RPMI8226 (cell line): ENCODE measurements at regions not wholly inside any gene's neighbourhood (a gene's known extent, or its start where the extent isn't known, plus 50 kb on each side); places are given as distances from the start of the nearest gene placed in this dataset.
A peak's percentile ranks its signal among the peaks of the same experiment; 100 is the strongest.
"Not testable (repeated sequence)": the region's sequence is repeated elsewhere in the genome, so short reads cannot be mapped to it uniquely, and the experiment has no call there.

ENCODE experiments used
- DNase-seq: peaks from one replicate; pipeline ENCODE4 v3.0.0-alpha.2; 2015

DNA sequence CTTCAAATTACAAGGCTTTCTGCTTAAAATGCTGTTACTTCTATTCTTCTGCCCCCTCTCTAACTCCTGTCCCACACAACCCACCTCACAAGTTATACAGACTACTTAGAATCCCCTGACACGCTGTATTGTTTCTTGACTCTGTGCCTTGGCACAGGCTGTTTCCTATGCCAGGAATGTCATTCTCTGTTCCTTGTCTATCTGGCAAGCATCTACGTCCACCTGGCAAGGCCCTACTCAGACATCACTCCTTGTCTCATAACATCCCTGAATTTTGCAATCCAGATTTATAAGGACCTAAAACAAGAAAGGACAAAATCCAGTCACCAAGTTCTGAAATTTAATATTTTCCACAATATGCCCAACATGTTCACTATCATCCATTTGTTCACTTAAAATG, 182.0 kb upstream of the CHRM3 start:
- DNase-seq, result no peak

DNA sequence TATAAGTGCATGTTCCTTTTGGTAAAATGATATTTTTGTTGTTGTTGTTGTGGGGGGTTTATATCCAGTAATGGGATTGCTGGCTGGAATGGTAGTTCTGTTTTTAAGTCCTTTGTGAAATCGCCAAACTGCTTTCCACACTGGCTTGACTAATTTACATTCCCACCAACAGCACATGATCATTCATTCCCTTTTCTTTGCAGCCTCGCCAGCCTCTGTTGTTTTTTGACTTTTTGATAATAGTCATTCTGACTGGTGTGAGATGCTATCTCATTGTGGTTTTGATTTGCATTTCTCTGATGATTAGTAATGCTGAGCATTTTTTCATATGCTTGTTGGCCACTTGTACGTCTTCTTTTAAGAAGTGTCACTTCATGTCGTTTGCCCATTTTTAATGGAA, 188.5 kb upstream of the CHRM3 start:
- no peak for DNase-seq

GRCh38 chr1:239189998-239190512, 196.3 kb upstream of the CHRM3 start:
- DNase-seq, result no peak

GRCh38 chr1:239186487-239186886, 199.9 kb upstream of the CHRM3 start:
- DNase-seq, result no peak

- DNase-seq, result no peak
These were observed 201.1 kb upstream of the CHRM3 start for GRCh38 chr1:239185245-239185619.

- no peak for DNase-seq
These were observed 201.7 kb upstream of the CHRM3 start for GRCh38 chr1:239184561-239185244.

- DNase-seq, result no peak
These were observed 207.4 kb upstream of the CHRM3 start for GRCh38 chr1:239178961-239179360.

DNA sequence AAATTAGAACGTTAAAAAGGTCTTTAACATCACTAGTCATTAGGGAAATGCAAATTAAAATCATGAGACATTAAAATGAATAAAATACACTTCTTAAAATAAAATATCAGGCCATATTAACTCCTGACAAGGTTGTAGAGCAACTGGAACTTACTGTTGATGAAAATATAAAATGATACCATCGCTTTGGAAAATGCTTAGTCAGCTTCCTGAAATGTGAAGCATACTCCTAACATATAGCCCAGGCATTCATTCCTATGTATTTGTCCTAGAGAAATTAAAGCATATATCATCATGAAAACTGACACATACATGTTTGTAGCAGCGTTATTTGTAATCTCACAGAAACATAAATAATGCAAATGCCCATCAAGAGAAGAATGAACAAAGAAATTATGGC, 211.5 kb upstream of the CHRM3 start:
- DNase-seq, result no peak

DNA sequence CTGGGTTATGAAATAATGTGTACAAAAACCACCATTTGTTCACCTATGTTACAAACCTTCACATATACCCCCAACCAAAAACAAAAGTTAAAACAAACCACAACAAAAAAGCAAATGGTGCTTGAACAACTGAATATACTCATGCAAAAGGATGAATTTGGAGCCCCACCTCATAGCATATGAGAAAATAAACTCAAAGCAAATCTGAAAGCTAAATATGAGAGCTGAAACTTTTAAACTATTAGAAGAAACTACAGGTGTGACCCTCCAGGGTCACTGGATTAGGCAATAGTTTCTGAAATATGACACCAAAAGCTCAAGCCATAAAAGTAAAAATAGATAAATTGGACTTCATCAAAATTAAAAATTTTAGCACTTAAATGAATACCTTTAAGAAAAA, 215.5 kb upstream of the CHRM3 start:
- no peak for DNase-seq

GRCh38 chr1:239169276-239169675, 217.1 kb upstream of the CHRM3 start:
- DNase-seq, result no peak

DNA sequence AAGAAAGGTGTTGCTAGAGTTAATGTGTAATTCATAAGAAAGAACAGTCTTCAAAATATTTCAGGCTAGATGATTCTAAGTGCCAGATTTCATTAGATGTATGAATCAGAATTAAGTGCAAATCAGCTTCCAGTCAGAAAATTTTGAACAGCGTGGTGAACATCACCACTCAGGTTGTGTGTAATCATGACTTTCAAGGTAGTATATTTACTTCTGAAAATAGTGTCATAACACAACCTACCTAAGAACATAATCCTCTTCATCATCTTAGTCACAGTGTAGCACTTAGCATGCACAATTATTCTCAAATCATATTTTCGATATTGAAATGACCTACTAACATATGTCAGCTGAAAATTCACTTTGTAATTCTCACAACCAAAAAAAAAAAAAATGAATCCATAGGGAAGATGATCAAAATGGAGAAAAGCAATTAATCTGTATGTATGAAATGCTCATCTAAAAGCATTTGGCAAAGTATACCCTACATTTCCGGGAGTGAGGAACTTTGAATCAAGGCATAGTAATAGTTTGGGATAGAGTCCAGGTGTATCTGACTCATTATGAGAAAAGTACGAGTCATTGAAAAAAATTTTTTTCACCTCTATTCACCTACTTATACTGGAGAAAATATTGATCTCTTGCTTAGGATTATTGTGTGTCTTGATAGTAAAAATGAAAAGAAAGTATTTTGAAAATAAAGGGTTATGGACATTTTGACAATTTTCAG, 221.8 kb upstream of the CHRM3 start:
- no peak for DNase-seq

DNA sequence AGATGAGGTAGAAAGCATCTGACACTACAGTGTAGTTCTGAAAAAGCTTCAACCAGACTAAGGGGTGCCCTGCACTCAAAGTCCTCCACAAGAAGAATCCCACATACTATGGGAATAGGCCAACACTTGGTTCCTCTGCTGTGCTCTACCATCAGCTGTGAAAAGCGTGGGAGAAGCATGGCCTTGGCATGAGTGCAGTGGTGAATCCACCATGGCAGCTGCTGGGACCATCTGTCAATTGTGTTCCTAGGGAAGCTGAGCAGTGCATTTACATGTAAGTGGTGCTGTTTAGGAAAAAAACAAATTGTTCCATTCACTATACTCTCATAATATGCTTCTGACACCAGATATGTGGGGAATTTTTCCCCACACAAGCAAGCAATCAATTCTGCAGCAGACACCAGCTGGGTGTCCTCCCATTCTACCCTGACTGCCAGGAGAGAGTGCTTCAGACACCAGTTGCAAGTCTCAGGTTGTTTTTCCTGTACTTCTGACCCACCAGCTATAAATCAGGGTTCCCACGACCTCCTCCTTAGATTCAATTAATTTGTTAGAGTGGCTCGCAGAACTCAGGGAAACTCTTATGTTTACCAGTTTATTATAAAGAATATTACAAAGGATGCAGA, 230.8 kb upstream of the CHRM3 start:
- DNase-seq, result no peak

DNA sequence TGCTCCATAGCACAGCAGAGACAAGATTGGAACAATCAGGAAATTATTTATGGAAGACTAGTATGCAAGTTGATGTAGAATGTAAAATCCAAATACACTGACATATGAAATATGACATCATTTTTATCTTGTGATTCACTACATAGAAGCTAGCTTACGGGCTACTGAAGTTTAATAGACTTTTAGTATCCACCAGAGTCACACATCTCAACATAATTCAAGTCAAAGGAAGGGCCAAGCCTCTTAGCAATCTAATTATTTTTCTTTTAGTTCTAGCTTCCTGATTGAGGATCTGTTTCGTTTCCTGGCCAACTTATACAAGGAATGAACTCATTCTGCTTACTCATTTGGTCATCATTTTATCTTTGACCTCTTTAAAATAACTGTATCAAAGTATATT, 234.4 kb upstream of the CHRM3 start:
- DNase-seq, result no peak

DNA sequence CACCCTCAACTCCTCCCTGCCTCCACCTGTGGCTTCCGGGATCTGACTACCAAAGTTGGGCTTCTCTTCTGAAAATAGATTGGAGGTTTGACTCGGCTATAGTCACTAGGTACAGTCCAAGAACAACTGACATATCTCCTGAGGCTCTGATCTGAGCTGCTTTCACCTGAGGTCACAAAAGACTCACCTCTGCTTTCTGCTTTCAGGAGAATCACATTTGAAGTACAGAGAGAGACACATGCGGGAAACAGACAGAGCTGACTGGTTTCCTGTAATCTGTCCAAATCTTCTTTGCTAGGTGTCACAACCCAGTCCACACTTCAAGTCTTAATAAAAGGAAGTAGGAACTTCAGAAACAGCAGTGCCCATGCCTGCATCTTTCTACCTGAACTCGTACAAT, 245.4 kb upstream of the CHRM3 start:
- peak; percentile 51 for DNase-seq

GRCh38 chr1:239139801-239140200, 246.6 kb upstream of the CHRM3 start:
- DNase-seq, result no peak

- DNase-seq, result no peak
These were observed 257.8 kb upstream of the CHRM3 start for GRCh38 chr1:239128541-239128940.

GRCh38 chr1:239126884-239127283, 259.5 kb upstream of the CHRM3 start:
- no peak for DNase-seq

DNA sequence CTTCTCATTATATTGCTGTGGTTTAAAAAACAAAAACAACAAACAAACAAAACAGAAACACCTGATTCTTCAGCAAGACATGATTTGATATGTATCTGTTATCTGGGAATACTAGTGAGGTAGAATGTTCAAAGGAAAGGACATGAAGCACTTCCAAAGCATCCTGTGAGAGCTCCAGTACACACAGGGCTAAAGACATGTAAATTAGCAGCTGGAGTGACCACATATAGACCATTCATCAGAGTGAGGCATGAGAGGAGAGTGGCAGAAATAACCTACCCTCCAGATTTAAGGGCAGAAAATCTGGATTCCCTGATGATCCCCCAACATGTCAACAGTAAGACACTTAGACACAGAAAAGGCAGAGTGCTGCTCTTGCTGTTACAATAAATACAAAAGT, 260.5 kb upstream of the CHRM3 start:
- DNase-seq, result no peak

DNA sequence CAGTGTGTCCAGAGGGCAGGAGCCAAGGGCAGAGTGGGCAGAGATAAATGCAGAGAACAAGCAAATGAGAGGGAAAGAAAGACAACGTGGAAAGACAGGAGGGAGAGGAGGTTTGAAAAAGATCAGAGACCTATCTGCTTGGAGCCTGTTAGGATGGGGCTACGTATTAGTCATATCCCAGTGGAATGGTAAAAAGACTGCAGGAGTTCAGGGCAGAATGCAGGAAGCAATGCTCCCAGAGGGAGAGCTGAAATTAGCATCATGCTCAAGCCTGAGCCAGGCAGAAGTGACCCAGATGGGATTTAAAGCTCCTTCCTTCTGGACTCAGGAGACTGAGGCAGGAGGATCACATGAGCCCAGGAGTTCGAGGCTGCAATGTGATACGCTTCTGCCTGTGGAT, 261.3 kb upstream of the CHRM3 start:
- no peak for DNase-seq

DNA sequence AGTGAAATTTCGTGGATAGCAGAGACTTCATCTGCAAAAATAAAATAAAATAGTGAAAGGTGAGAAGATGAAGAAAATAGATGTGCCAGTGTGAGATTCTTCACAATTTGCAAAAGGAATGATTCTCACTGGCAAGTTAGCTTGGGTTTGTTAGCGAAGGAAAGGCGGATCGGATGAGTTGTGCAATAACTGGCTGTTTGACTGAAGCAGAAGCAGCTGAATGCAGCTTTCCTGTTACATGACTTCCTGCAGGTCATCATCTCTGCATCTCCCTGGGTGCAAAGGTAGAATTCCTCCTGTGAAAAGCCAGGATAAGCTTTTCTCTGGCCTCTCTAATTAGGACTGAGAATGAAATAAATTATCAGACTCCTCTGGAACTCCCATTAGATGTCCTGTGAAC, 263.1 kb upstream of the CHRM3 start:
- no peak for DNase-seq

GRCh38 chr1:239112101-239112935, 274.1 kb upstream of the CHRM3 start:
- no peak for DNase-seq

- no peak for DNase-seq
These were observed 278.7 kb upstream of the CHRM3 start for GRCh38 chr1:239107676-239108075.

DNA sequence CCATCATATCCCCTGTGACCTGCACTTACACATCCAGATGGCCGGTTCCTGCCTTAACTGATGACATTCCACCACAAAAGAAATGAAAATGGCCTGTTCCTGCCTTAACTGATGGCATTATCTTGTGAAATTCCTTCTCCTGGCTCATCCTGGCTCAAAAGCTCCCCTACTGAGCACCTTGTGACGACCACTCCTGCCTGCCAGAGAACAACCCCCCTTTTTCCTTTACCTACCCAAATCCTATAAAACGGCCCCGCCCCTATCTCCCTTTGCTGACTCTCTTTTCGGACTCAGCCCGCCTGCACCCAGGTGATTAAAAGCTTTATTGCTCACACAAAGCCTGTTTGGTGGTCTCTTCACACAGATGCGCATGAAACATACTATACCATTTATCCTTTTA, 279.7 kb upstream of the CHRM3 start:
- not testable (repeated sequence) for DNase-seq
